Keratinocyte (primary cell): ENCODE measurements at regions not wholly inside any gene's neighbourhood (a gene's known extent, or its start where the extent isn't known, plus 50 kb on each side); places are given as distances from the start of the nearest gene placed in this dataset.

Source experiments
- DNase-seq: peaks from one replicate; pipeline ENCODE4 v3.0.0-alpha.2; 2011; ENCODE audit warnings: low read depth, missing footprints, low spot score
- FAIRE-seq: peaks from 2 replicates; lab custom pipeline; 2011; peaks lifted over from hg19 to GRCh38; lab: Jason Lieb, UNC
- H2AFZ ChIP-seq: 2 replicates; pipeline ENCODE4 v1.6.0; 2012; ENCODE audit warnings: low read length, control low read depth, inconsistent platforms; ENCODE audit not compliant: control insufficient read depth
- H3K27ac ChIP-seq: 2 replicates; pipeline ENCODE4 v1.5.1; 2011; ENCODE audit warnings: low read length; ENCODE audit not compliant: control insufficient read depth, insufficient read depth
- H3K27me3 ChIP-seq: 3 replicates; pipeline ENCODE4 v1.6.0; 2011; ENCODE audit warnings: low read length; ENCODE audit not compliant: control insufficient read depth, insufficient read depth; ENCODE audit errors: extremely low read depth
- H3K36me3 ChIP-seq, 2 experiments: 2 replicates in 1 of 2; 3 replicates in 1 of 2; pipeline ENCODE4 v1.5.1; 2011; ENCODE audit warnings: low read length in 2 of 2, mild to moderate bottlenecking in 1 of 2; ENCODE audit not compliant: control insufficient read depth in 2 of 2, insufficient read depth in 2 of 2; ENCODE audit errors: extremely low read depth in 1 of 2
- H3K4me1 ChIP-seq: 3 replicates; pipeline ENCODE4 v1.5.1; 2011; ENCODE audit warnings: low read length; ENCODE audit not compliant: control insufficient read depth, insufficient read depth; ENCODE audit errors: extremely low read depth
- H3K4me2 ChIP-seq: 3 replicates; pipeline ENCODE4 v1.6.0; 2011; ENCODE audit warnings: low read depth, low read length; ENCODE audit not compliant: control insufficient read depth, insufficient read depth; ENCODE audit errors: extremely low read depth
- H3K4me3 ChIP-seq, 3 experiments: fragments of 200-600 bp in 1 of 3; sonication (generic) in 1 of 3; 2 replicates in 2 of 3; 3 replicates in 1 of 3; pipeline ENCODE4 v1.5.1; 2011 to 2016; ENCODE audit warnings: low read length in 3 of 3, mild to moderate bottlenecking in 3 of 3, control low read depth in 2 of 3, inconsistent platforms in 1 of 3, low read depth in 1 of 3, mixed read lengths in 1 of 3, mixed run types in 1 of 3, moderate library complexity in 1 of 3; ENCODE audit not compliant: control insufficient read depth in 2 of 3, insufficient read depth in 2 of 3; ENCODE audit errors: extremely low read depth in 1 of 3
- H3K79me2 ChIP-seq: 2 replicates; pipeline ENCODE4 v1.6.0; 2012; ENCODE audit warnings: low read length; ENCODE audit not compliant: control insufficient read depth, insufficient read depth
- H3K9ac ChIP-seq: 3 replicates; pipeline ENCODE4 v1.6.0; 2011; ENCODE audit warnings: low read length; ENCODE audit not compliant: control insufficient read depth, insufficient read depth; ENCODE audit errors: extremely low read depth
- H3K9me1 ChIP-seq: 3 replicates; pipeline ENCODE4 v1.6.0; 2011; ENCODE audit warnings: low read length; ENCODE audit not compliant: control insufficient read depth, insufficient read depth; ENCODE audit errors: extremely low read depth
- H3K9me3 ChIP-seq: 2 replicates; pipeline ENCODE4 v1.5.1; 2012; ENCODE audit warnings: low read depth, low read length; ENCODE audit not compliant: control insufficient read depth
- H4K20me1 ChIP-seq: 3 replicates; pipeline ENCODE4 v1.6.0; 2011; ENCODE audit warnings: low read length; ENCODE audit not compliant: control insufficient read depth, insufficient read depth; ENCODE audit errors: extremely low read depth
- EZH2 ChIP-seq: IDR thresholded peaks from one replicate; pipeline ENCODE4 v1.6.1; 2012; ENCODE audit warnings: inconsistent platforms, mild to moderate bottlenecking, low read length, moderate library complexity
- dilution Hi-C: fragments of 300-500 bp; cut with MboI; formaldehyde crosslinking; loops from one replicate; pipeline ENCODE4 v1.7.0; 2020; ENCODE audit warnings: low sequenced_read_pairs; ENCODE audit not compliant: extremely low pct_ligation_motif_present
- TF ChIP-seq, protein P1 (sequence below), 3 experiments: IDR thresholded peaks in 1 of 3; conservative IDR thresholded peaks in 1 of 3; optimal IDR thresholded peaks in 1 of 3; 2 replicates in 2 of 3; 3 replicates in 1 of 3; pipeline versions ENCODE3 to v1.5.1; 2011; ENCODE audit warnings: low read length in 3 of 3, mild to moderate bottlenecking in 3 of 3, moderate library complexity in 2 of 3, control low read depth in 1 of 3, inconsistent platforms in 1 of 3; ENCODE audit not compliant: insufficient read depth in 2 of 3; ENCODE audit errors: extremely low read depth in 1 of 3

GRCh38 chr16:87045466-87046216 is 271.6 kb downstream of the C16orf95 start:
- Histone ChIP-seq H3K9me1 (no peaks in the 10 kb centered on the region), H3K36me3 (no peaks in the 10 kb centered on the region), H3K79me2 (no peaks in the 10 kb centered on the region), H3K27me3 (peaks cover 8% of the 10 kb centered on the region), H3K4me3 (no peak overlapping the region), H3K4me2 (no peak overlapping the region), H4K20me1 (no peaks in the 10 kb centered on the region), H2AFZ (no peak overlapping the region), H3K9me3 (no peaks in the 10 kb centered on the region), H3K9ac (no peak overlapping the region), H3K4me1 (no peaks in the 10 kb centered on the region), H3K27ac (no peak overlapping the region)
- no peak for FAIRE-seq
- TF ChIP-seq, protein P1, sequence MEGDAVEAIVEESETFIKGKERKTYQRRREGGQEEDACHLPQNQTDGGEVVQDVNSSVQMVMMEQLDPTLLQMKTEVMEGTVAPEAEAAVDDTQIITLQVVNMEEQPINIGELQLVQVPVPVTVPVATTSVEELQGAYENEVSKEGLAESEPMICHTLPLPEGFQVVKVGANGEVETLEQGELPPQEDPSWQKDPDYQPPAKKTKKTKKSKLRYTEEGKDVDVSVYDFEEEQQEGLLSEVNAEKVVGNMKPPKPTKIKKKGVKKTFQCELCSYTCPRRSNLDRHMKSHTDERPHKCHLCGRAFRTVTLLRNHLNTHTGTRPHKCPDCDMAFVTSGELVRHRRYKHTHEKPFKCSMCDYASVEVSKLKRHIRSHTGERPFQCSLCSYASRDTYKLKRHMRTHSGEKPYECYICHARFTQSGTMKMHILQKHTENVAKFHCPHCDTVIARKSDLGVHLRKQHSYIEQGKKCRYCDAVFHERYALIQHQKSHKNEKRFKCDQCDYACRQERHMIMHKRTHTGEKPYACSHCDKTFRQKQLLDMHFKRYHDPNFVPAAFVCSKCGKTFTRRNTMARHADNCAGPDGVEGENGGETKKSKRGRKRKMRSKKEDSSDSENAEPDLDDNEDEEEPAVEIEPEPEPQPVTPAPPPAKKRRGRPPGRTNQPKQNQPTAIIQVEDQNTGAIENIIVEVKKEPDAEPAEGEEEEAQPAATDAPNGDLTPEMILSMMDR (optimal IDR thresholded peaks at IDR 0.05 in 1 of 3, IDR thresholded peaks at IDR 0.05 in 1 of 3, conservative IDR thresholded peaks at IDR 0.05 in 1 of 3; ENCODE audit: extremely low read depth in 1 of 3, insufficient read depth in 2 of 3, low read length in 3 of 3) = no peak
- TF ChIP-seq EZH2 = no peak
- dilution Hi-C loops = no loop called here
- DNase-seq = no peak

DNA sequence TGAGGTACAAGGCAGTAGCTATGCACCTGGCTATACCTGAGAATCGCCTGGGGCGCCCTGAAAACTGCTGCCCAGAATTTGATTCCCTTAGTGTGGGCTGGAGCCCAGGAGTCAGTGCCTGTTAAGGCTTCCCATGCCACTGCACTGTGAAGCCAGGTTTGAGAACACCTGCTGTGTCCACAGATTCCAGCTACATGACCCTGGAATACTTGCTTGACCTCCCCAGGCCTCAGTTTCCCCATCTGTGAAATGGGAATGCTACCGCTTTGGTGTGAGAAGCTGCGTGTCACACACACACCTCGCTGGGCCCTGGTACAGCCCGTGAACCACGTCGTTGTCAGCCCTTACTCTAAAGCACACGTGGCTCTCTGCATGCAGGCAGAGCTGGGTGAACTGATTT is 271.0 kb downstream of the C16orf95 start:
- FAIRE-seq (no peak), DNase-seq (no peak)
- H3K9me1 ChIP-seq = no peaks in the 10 kb centered on the region
- no peaks in the 10 kb centered on the region for H3K79me2 ChIP-seq
- H3K4me2 ChIP-seq = no peak overlapping the region
- no peak overlapping the region for H3K9ac ChIP-seq
- H3K9me3 ChIP-seq = no peaks in the 10 kb centered on the region
- H3K36me3 ChIP-seq = no peaks in the 10 kb centered on the region
- dilution Hi-C loops = no loop called here
- no peak for TF ChIP-seq EZH2
- TF ChIP-seq, protein P1 (optimal IDR thresholded peaks at IDR 0.05 in 1 of 3, IDR thresholded peaks at IDR 0.05 in 1 of 3, conservative IDR thresholded peaks at IDR 0.05 in 1 of 3; ENCODE audit: extremely low read depth in 1 of 3, insufficient read depth in 2 of 3, low read length in 3 of 3) = no peak
- no peaks in the 10 kb centered on the region for H3K4me1 ChIP-seq
- H3K27me3 ChIP-seq = peaks cover 8% of the 10 kb centered on the region
- H3K27ac ChIP-seq = no peak overlapping the region
- no peak overlapping the region for H3K4me3 ChIP-seq
- H4K20me1 ChIP-seq = no peaks in the 10 kb centered on the region
- H2AFZ ChIP-seq = no peak overlapping the region
